Colonic mucosa (tissue), 4 donors: ENCODE measurements at regions not wholly inside any gene's neighbourhood (a gene's known extent, or its start where the extent isn't known, plus 50 kb on each side); places are given as distances from the start of the nearest gene placed in this dataset.
"Not testable (repeated sequence)": the region's sequence is repeated elsewhere in the genome, so short reads cannot be mapped to it uniquely, and the experiment has no call there.

Experiments
- DNase-seq: peaks from one replicate; pipeline ENCODE4 v3.0.0-alpha.2; 2020
- H3K27ac ChIP-seq: fragments of 200-600 bp; one replicate; pipeline ENCODE4 v1.8.0; 2021
- H3K27me3 ChIP-seq: fragments of 200-600 bp; one replicate; pipeline ENCODE4 v1.8.0; 2021
- H3K36me3 ChIP-seq: fragments of 200-600 bp; one replicate; pipeline ENCODE4 v1.8.0; 2021
- H3K4me1 ChIP-seq: fragments of 200-600 bp; one replicate; pipeline ENCODE4 v1.8.0; 2021; ENCODE audit warnings: mild to moderate bottlenecking
- H3K4me3 ChIP-seq: fragments of 200-600 bp; one replicate; pipeline ENCODE4 v1.8.0; 2021
- H3K9ac ChIP-seq, 2 donors: one replicate each; pipeline ENCODE4 v1.7.0; 2013; ENCODE audit warnings: control low read depth in 2 of 2, low read depth in 2 of 2, low read length in 2 of 2
- H3K9me3 ChIP-seq: fragments of 200-600 bp; one replicate; pipeline ENCODE4 v1.8.0; 2021
- intact Hi-C: fragments of 100-400 bp; cut with DNase I; formaldehyde crosslinking; loops from one replicate; pipeline ENCODE4 v1.14.1; 2022
- TF ChIP-seq, protein P1 (sequence below): fragments of 200-600 bp; IDR thresholded peaks from one replicate; pipeline ENCODE4 v1.8.0; 2022; ENCODE audit warnings: antibody characterized with exemption, mild to moderate bottlenecking
- donor health status: healthy.
- donor health status: DM: no; HTN: no; CAD: no.
- donor health status: DM: no; HTN: no; CAD: no.

DNA sequence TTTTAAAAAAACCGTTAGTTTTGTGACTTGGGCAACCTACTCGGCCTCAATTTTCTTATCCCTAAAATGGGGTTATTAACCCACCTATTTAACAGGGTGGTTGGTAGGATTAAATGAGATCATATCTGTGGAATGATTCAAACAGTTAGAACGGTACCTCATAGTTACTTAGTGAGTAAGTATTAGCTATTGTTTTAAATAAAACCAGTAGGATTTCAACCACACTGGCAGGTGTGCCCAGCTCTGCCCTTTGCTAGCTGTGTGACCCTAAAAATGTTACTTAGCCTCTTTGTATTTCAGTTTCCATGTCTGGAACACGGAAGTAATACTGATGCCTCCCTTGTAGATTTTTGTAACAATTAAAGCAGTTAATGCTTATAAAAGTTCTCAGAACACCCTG is 225.8 kb upstream of the SPRY1 start:
- Histone ChIP-seq H3K9ac (no peak overlapping the region), H3K4me1 (no peaks in the 10 kb centered on the region), H3K27ac (no peak overlapping the region), H3K4me3 (no peak overlapping the region), H3K9me3 (no peaks in the 10 kb centered on the region), H3K36me3 (no peaks in the 10 kb centered on the region), H3K27me3 (no peaks in the 10 kb centered on the region)
- TF ChIP-seq, protein P1, sequence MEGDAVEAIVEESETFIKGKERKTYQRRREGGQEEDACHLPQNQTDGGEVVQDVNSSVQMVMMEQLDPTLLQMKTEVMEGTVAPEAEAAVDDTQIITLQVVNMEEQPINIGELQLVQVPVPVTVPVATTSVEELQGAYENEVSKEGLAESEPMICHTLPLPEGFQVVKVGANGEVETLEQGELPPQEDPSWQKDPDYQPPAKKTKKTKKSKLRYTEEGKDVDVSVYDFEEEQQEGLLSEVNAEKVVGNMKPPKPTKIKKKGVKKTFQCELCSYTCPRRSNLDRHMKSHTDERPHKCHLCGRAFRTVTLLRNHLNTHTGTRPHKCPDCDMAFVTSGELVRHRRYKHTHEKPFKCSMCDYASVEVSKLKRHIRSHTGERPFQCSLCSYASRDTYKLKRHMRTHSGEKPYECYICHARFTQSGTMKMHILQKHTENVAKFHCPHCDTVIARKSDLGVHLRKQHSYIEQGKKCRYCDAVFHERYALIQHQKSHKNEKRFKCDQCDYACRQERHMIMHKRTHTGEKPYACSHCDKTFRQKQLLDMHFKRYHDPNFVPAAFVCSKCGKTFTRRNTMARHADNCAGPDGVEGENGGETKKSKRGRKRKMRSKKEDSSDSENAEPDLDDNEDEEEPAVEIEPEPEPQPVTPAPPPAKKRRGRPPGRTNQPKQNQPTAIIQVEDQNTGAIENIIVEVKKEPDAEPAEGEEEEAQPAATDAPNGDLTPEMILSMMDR, result no peak
- no peak for DNase-seq
- intact Hi-C loops, result no loop called here

DNA sequence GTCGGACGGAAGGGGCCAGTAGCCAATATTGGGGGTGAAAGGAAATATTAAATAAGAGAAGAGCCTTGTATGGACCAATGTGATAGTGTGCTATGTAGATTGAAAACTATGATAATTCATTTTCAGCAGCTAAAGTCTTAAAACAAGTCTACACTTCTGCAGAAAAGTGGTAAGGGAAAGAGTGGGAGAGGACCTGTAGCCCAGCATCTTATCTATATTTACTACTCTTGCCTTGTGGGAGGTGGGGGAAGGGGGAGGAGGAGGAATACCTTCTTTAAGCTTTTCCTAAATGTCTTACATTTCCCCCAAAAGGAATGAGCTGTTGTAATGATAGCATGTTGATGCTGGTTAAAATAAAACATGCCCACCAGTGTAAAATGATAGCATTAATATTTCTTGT is 220.0 kb upstream of the SPRY1 start:
- no peak overlapping the region for H3K9ac ChIP-seq
- no peak for DNase-seq
- H3K4me3 ChIP-seq, result no peak overlapping the region

DNA sequence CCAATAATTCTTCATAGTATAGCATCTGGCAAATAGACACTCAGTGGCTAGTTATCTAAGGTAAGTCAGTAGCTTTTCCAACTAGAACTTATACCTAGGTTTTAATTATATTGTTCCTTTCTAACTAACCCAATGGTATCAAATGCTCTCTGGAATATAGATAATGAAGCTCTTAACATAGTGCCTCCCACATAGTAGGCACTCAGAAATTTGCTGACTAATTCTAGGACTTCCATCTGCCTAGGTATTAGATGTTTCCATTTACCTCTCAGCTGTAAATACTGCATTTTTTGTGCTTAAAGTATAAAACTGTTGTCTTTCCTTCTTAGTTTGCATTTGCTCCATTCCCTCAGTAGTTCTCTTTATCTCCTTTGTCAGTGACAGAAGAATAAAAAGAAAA is 214.3 kb upstream of the SPRY1 start:
- H3K4me1 ChIP-seq, result no peaks in the 10 kb centered on the region
- intact Hi-C loops, result no loop called here

More for the DNA sequence above, 220.0 kb upstream of the SPRY1 start:
- TF ChIP-seq, protein P1, result no peak
- no peaks in the 10 kb centered on the region for H3K27me3 ChIP-seq
- no peaks in the 10 kb centered on the region for H3K36me3 ChIP-seq
- intact Hi-C loops, result no loop called here
- H3K4me1 ChIP-seq, result no peaks in the 10 kb centered on the region
- no peak overlapping the region for H3K27ac ChIP-seq
- H3K9me3 ChIP-seq, result no peaks in the 10 kb centered on the region

DNA sequence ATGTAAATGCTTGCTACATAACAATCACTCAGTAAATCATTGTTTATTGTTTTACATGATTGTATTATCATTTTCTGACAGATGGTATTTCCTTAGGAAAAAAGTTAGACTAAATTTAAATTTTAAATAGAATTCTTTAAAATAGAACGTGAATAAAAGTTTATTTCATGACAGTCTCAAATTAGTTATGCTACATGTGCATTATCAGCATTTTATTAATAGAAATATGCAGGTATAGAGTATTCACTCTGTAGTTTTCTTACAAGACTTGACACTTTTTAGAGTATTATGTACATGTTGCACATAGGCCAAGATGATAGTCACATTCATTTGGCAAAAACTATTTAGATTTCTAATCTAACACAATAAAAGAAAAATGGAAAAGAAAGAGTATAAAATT is 213.3 kb upstream of the SPRY1 start:
- TF ChIP-seq, protein P1, result no peak
- intact Hi-C loops, result no loop called here

More for the DNA sequence above, 214.3 kb upstream of the SPRY1 start:
- Histone ChIP-seq H3K27me3 (no peaks in the 10 kb centered on the region), H3K9ac (no peak overlapping the region), H3K27ac (no peak overlapping the region), H3K4me3 (no peak overlapping the region), H3K9me3 (no peaks in the 10 kb centered on the region), H3K36me3 (no peaks in the 10 kb centered on the region)
- DNase-seq, result no peak
- TF ChIP-seq, protein P1, result no peak

DNA sequence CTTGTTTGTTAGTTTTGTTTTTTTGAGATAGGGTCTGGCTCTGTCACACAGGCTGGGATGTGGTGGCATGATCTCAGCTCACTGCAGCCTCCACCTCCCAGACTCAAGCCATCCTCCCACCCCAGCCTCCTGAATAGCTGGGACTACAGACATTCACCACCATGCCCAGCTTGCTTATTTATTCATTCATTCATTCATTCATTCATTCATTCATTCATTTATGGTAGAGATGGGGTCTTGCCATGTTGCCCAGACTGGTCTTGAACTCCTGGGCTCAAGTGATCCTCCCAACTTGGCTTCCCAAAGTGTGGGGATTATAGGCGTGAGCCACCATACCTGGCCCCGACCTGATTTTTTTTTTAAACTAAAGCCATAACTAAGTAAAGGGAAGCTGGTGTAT is 212.8 kb upstream of the SPRY1 start:
- H3K4me3 ChIP-seq, H3K4me1 ChIP-seq, H3K9ac ChIP-seq, intact Hi-C loops, DNase-seq, H3K27me3 ChIP-seq, H3K9me3 ChIP-seq, H3K36me3 ChIP-seq, H3K27ac ChIP-seq: not testable (repeated sequence)

More for the DNA sequence above, 213.3 kb upstream of the SPRY1 start:
- H3K9me3 ChIP-seq, result no peaks in the 10 kb centered on the region
- no peak overlapping the region for H3K4me3 ChIP-seq
- H3K27me3 ChIP-seq, result no peaks in the 10 kb centered on the region
- no peak overlapping the region for H3K27ac ChIP-seq
- H3K36me3 ChIP-seq, result no peaks in the 10 kb centered on the region
- no peak for DNase-seq
- H3K9ac ChIP-seq, result no peak overlapping the region
- H3K4me1 ChIP-seq, result no peaks in the 10 kb centered on the region

DNA sequence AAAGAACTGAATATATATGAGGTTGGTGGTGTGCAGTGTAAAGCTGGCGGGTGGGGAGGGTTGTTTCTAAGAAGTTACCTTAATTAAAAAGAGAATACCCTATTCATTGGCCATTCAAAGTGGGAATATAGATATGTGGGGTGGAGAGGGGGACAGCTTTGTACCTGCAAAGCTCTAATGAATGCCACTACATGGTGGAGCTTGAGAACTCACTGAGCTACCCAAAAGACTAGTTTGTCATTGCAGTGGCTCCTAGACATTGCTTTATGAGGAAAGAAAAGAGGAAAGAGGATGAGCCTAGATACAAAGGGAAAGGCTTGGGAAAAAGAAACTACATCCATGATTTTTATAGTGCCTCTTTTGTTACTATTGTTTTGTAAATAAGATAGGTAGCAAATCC is 209.9 kb upstream of the SPRY1 start:
- H3K4me1 ChIP-seq, result no peaks in the 10 kb centered on the region
- intact Hi-C loops, result no loop called here
- H3K4me3 ChIP-seq, result no peak overlapping the region
- no peak for DNase-seq
- H3K27ac ChIP-seq, result no peak overlapping the region
- H3K27me3 ChIP-seq, result no peaks in the 10 kb centered on the region
- no peaks in the 10 kb centered on the region for H3K36me3 ChIP-seq
- H3K9me3 ChIP-seq, result no peaks in the 10 kb centered on the region
- no peak overlapping the region for H3K9ac ChIP-seq
- TF ChIP-seq, protein P1, result no peak
